ENCODE measurements at regions not wholly inside any gene's neighbourhood (a gene's known extent, or its start where the extent isn't known, plus 50 kb on each side); places are given as distances from the start of the nearest gene placed in this dataset.

DNA sequence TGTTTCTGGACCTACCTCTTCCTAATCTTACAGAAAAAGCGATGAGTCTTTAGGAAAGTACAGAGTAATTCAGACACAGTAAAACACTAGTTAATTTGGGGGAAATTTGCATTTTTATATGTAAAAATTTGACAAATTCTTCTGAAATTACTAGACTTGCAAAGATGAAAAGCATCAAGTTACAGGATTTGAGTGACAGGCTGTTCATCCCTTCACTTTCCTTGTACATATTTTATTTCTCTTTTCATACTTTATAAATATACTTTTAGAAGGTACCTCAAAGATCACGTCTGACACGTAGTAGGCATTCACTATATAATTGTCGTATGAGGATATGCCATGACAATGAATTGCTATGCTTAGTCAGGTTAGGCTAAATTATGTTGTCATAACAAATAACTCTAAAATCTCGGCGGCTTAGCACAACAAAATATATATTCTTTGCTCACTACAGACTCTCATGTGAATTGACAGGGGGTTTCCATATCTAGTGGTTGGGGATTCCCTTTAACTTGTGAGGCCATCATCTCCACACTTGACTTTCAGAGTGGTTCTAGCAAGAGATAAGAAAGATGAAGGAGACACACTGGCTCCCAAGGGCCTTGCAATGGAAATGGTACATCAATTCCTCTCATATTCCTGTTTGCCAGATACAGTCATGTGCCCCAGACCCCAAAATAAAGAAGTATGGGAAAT lies 154.1 kb upstream of the TUT7 start:
- DNase-seq (ENCODE audit: low spot score), result no peak
- H3K27ac ChIP-seq, result no peak overlapping the region
- ChIA-PET POLR2A (ENCODE audit: low non-redundant PET) (no interaction called here), CTCF (interaction anchor here (0.6 kb wide), 2 partner anchors 101 to 244 kb away, joined by 3 read pairs; no protein-coding TSS in a partner anchor)
- TF ChIP-seq, protein P1, sequence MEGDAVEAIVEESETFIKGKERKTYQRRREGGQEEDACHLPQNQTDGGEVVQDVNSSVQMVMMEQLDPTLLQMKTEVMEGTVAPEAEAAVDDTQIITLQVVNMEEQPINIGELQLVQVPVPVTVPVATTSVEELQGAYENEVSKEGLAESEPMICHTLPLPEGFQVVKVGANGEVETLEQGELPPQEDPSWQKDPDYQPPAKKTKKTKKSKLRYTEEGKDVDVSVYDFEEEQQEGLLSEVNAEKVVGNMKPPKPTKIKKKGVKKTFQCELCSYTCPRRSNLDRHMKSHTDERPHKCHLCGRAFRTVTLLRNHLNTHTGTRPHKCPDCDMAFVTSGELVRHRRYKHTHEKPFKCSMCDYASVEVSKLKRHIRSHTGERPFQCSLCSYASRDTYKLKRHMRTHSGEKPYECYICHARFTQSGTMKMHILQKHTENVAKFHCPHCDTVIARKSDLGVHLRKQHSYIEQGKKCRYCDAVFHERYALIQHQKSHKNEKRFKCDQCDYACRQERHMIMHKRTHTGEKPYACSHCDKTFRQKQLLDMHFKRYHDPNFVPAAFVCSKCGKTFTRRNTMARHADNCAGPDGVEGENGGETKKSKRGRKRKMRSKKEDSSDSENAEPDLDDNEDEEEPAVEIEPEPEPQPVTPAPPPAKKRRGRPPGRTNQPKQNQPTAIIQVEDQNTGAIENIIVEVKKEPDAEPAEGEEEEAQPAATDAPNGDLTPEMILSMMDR (conservative IDR thresholded peaks at IDR 0.05; ENCODE audit: low read depth), result no peak

DNA sequence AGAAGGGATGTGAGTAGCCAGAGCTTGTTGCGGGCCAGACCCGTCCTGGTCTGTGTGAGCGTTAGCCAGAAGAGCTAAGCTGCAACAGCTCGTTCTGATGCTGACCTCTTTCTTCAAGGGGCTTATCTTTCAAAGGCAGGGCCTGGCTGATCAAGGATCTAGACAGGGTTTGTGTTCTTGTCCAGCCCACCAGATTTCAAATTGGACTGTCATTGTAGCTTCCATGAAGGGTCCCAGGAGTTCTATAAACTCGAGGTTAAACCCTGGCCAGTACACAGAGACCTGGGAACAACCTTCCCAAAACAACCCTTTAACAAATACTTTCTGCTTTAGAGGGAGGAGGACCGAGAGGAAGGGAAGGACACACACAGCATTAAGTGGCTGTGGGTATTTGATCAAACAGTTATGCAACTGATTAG lies 153.0 kb upstream of the TUT7 start:
- ChIA-PET CTCF (interaction anchor here (0.6 kb wide), 1 partner anchor 245 kb away, joined by 3 read pairs; no protein-coding TSS in a partner anchor), POLR2A (ENCODE audit: low non-redundant PET) (no interaction called here)
- no peak for DNase-seq (ENCODE audit: low spot score)
- TF ChIP-seq, protein P1 (conservative IDR thresholded peaks at IDR 0.05; ENCODE audit: low read depth), result no peak
- no peak overlapping the region for H3K27ac ChIP-seq

DNA sequence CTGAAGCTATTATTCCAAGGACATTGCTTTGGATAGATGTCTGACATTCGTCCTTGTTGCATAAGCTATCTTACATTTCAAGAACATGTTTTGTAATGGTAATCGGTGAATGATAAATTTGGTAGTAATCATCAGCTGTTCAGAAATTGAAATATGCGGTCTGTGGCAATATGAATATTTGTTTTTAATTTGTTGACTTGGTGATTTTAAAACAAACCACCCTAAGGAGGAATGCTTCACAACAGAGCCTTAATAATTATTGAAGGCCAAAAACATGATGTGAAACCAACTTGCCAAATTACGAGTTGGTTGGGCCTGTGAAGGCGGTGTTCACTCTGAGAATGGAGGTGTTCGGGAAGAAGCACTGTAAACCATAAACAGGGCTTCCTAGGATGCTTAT lies 149.7 kb upstream of the TUT7 start:
- no peak for DNase-seq (ENCODE audit: low spot score)
- ChIA-PET POLR2A (ENCODE audit: low non-redundant PET) (no interaction called here), CTCF (interaction anchor here (0.6 kb wide), 1 partner anchor 1093 kb away, joined by 5 read pairs; no protein-coding TSS in a partner anchor)
- TF ChIP-seq, protein P1 (conservative IDR thresholded peaks at IDR 0.05; ENCODE audit: low read depth), result no peak
- no peak overlapping the region for H3K27ac ChIP-seq

DNA sequence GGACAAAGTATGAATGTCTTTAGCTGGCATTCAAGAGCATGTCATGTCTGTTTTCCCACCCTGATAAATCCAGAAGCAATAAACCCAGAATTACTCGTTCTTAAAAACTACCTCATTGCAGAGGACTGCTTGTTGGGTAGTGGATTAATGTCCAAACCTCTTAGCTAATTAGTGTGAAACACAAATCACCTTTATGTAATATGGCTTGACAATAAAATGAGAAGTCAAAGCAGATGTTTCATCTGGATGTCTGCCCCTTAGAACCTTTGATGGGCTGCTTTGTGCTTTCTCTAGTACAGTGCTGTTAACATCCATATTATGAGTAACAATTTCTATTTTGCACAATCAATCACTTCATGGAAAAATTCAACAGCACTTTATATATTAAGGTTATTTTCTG lies 149.1 kb upstream of the TUT7 start:
- H3K27ac ChIP-seq, result no peak overlapping the region
- DNase-seq (ENCODE audit: low spot score), result no peak
- TF ChIP-seq, protein P1 (conservative IDR thresholded peaks at IDR 0.05; ENCODE audit: low read depth), result no peak
- ChIA-PET POLR2A (ENCODE audit: low non-redundant PET) (no interaction called here), CTCF (interaction anchor here (0.6 kb wide), 1 partner anchor 140 kb away, joined by 4 read pairs; no protein-coding TSS in a partner anchor)

DNA sequence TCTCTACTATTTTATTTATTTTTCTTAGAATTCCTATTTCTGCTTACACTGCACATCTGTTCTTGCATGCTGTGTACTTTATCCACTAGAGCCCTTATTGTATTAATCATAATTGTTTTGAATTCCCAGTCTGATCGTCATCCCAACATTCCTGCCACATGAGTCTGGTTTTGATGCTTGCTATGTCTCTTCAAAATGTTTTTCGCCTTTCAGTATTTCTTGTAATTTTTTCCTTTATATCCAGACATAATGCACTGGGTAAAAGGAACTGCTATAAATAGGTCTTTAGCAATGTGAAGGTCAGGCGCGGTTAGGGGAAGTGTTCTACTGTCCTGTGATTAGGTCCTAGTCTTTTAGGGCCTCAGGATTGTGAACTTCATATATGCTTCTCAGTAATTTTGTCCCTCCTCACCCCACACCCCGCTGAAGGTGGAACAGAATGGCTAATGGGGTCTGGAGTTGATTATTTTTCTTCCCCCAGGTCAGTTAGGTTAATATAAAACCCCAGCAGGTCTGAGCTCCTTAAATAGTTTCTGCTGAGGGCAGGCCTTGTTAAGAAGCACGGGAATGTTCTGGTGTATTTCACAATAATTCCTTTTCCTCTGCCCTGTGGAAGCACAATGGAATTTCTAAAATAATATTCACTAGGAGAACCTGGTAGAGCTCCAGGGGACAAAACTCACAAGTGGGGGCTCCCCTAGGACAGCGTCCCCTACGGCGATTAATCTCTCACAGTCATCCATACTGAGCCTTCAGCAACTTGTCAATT lies 146.6 kb upstream of the TUT7 start:
- TF ChIP-seq, protein P1 (conservative IDR thresholded peaks at IDR 0.05; ENCODE audit: low read depth), result no peak
- ChIA-PET POLR2A (ENCODE audit: low non-redundant PET) (no interaction called here), CTCF (interaction anchor here (0.6 kb wide), 1 partner anchor 99 kb away, joined by 4 read pairs; no protein-coding TSS in a partner anchor)
- H3K27ac ChIP-seq, result peak overlapping the region; percentile 75
- peak; percentile 61 for DNase-seq (ENCODE audit: low spot score)

DNA sequence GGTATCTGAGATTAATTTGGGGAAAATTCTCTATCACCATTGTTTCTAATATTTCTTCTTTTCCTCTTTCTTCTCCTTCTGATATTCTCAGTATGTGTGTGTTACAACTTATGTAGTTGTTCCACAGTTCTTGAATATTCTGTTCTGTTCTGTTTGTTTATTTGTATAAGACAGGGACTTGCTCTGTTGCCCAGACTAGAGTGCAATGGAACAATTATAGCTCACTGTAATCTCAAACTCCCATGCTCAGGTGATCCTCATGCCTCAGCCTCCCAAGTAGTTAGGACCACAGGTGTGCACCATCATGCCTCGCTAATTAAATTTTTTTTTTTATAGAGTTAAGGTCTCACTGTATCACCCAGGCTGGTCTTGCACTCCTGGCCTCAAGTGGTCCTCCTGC lies 145.8 kb upstream of the TUT7 start:
- no peak for DNase-seq (ENCODE audit: low spot score)
- ChIA-PET CTCF (interaction anchor here (0.7 kb wide), 3 partner anchors 8 to 136 kb away, joined by 3 to 8 read pairs (median 6); no protein-coding TSS in a partner anchor), POLR2A (ENCODE audit: low non-redundant PET) (no interaction called here)
- TF ChIP-seq, protein P1 (conservative IDR thresholded peaks at IDR 0.05; ENCODE audit: low read depth), result no peak
- peak overlapping the region; percentile 72 for H3K27ac ChIP-seq

Measured in RWPE1 (cell line).